ENCODE measurements at regions not wholly inside any gene's neighbourhood (a gene's known extent, or its start where the extent isn't known, plus 50 kb on each side); places are given as distances from the start of the nearest gene placed in this dataset.
A peak's percentile ranks its signal among the peaks of the same experiment; 100 is the strongest.

DNA sequence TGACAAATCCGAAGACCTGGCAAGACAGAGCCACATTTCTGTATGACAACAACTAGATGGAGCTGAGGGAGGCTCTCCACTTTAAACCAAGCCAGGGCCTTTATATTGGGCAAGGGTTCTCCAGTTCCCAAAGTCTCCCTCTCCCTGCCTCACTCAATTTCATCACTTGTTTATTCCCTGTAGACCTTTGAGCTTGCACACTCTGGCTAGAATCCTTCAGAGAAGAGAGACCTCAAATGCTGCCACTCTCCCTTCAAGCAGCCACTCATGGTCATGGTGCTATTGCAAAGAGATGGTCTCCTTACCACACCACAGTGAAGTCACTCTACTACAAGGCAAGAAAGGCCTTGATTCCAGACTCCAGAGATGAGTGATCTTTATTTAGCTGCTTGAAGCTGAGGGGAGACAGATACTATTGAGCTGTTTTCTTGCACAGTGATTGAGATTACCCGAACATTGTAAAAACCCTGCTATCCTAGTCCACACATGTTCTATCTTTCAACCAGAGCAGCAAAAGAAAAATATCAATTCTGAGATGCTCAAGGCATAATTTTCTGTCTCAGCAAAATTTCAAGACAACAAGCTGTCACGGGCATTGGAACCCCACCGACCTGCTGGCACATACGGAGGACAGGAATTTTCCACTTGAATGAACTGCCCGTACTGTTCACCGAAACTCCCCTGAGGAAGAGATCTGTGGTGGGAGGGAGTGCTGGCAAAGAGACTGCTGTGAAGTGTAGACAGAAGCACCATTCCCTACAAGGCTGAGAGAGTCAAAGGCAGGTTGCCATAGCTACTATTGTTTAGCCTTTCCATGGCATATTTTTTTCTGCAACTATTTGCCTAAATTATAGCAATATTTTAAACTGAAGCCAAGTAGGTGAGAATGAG, 81.1 kb downstream of the CDO1 start:
- Histone ChIP-seq H3K4me1 (ENCODE audit: control insufficient read depth in 4 of 4, insufficient read depth in 4 of 4, low read length in 3 of 4) (peaks cover 7 to 68% (median 58%) of the 10 kb centered on the region in 4 donors), H3K4me3 (ENCODE audit: low read depth in 1 of 3, low read length in 3 of 3) (peak overlapping the region in 1 of 3 donors; percentile 8), H3K9me3 (ENCODE audit: control insufficient read depth in 4 of 4, low read length in 3 of 4) (no peaks in the 10 kb centered on the region), H3K36me3 (ENCODE audit: control insufficient read depth in 4 of 4, insufficient read depth in 3 of 4, low read depth in 1 of 4, low read length in 3 of 4) (no peaks in the 10 kb centered on the region), H3K9ac (ENCODE audit: low read depth in 1 of 2, low read length in 2 of 2) (peak overlapping the region in 1 of 2 donors; percentile 32), H3K27me3 (ENCODE audit: control insufficient read depth in 4 of 4, insufficient read depth in 4 of 4, low read length in 3 of 4) (no peaks in the 10 kb centered on the region), H3K27ac (ENCODE audit: low read depth in 1 of 2, low read length in 2 of 2) (peak overlapping the region; percentile 85 to 95)
- WGBS, result 32% methylated on average over 7 of the region's 7 CpGs
- no peak for DNase-seq (ENCODE audit: low spot score)
- TF ChIP-seq HNF4A (conservative IDR thresholded peaks at IDR 0.05) (peak; percentile 80 to 88), SP1 (IDR thresholded peaks at IDR 0.05) (peak; percentile 56), RXRA (IDR thresholded peaks at IDR 0.05) (peak; percentile 32 to 70), EGR1 (IDR thresholded peaks at IDR 0.05; ENCODE audit: low read depth in 2 of 2) (no peak), FOXA2 (IDR thresholded peaks at IDR 0.05) (peak; percentile 61), YY1 (IDR thresholded peaks at IDR 0.05) (peak; percentile 18), NR2F2 (IDR thresholded peaks at IDR 0.05) (no peak), TAF1 (conservative IDR thresholded peaks at IDR 0.05) (no peak), JUND (IDR thresholded peaks at IDR 0.05) (peak in 1 of 2 donors; percentile 60), GABPA (IDR thresholded peaks at IDR 0.05 in 1 of 2, conservative IDR thresholded peaks at IDR 0.05 in 1 of 2) (no peak), FOXA1 (IDR thresholded peaks at IDR 0.05) (peak; percentile 32), HNF4G (IDR thresholded peaks at IDR 0.05) (peak; percentile 62), RAD21 (IDR thresholded peaks at IDR 0.05) (peak; percentile 37 to 41)
- TF ChIP-seq, protein P1, sequence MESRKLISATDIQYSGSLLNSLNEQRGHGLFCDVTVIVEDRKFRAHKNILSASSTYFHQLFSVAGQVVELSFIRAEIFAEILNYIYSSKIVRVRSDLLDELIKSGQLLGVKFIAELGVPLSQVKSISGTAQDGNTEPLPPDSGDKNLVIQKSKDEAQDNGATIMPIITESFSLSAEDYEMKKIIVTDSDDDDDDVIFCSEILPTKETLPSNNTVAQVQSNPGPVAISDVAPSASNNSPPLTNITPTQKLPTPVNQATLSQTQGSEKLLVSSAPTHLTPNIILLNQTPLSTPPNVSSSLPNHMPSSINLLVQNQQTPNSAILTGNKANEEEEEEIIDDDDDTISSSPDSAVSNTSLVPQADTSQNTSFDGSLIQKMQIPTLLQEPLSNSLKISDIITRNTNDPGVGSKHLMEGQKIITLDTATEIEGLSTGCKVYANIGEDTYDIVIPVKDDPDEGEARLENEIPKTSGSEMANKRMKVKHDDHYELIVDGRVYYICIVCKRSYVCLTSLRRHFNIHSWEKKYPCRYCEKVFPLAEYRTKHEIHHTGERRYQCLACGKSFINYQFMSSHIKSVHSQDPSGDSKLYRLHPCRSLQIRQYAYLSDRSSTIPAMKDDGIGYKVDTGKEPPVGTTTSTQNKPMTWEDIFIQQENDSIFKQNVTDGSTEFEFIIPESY (IDR thresholded peaks at IDR 0.05), result peak; percentile 43
- TF ChIP-seq, protein P2, sequence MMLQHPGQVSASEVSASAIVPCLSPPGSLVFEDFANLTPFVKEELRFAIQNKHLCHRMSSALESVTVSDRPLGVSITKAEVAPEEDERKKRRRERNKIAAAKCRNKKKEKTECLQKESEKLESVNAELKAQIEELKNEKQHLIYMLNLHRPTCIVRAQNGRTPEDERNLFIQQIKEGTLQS (IDR thresholded peaks at IDR 0.05), result peak; percentile 67
- TF ChIP-seq, protein P3, sequence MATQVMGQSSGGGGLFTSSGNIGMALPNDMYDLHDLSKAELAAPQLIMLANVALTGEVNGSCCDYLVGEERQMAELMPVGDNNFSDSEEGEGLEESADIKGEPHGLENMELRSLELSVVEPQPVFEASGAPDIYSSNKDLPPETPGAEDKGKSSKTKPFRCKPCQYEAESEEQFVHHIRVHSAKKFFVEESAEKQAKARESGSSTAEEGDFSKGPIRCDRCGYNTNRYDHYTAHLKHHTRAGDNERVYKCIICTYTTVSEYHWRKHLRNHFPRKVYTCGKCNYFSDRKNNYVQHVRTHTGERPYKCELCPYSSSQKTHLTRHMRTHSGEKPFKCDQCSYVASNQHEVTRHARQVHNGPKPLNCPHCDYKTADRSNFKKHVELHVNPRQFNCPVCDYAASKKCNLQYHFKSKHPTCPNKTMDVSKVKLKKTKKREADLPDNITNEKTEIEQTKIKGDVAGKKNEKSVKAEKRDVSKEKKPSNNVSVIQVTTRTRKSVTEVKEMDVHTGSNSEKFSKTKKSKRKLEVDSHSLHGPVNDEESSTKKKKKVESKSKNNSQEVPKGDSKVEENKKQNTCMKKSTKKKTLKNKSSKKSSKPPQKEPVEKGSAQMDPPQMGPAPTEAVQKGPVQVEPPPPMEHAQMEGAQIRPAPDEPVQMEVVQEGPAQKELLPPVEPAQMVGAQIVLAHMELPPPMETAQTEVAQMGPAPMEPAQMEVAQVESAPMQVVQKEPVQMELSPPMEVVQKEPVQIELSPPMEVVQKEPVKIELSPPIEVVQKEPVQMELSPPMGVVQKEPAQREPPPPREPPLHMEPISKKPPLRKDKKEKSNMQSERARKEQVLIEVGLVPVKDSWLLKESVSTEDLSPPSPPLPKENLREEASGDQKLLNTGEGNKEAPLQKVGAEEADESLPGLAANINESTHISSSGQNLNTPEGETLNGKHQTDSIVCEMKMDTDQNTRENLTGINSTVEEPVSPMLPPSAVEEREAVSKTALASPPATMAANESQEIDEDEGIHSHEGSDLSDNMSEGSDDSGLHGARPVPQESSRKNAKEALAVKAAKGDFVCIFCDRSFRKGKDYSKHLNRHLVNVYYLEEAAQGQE (IDR thresholded peaks at IDR 0.05), result peak; percentile 73
- TF ChIP-seq, protein P4, sequence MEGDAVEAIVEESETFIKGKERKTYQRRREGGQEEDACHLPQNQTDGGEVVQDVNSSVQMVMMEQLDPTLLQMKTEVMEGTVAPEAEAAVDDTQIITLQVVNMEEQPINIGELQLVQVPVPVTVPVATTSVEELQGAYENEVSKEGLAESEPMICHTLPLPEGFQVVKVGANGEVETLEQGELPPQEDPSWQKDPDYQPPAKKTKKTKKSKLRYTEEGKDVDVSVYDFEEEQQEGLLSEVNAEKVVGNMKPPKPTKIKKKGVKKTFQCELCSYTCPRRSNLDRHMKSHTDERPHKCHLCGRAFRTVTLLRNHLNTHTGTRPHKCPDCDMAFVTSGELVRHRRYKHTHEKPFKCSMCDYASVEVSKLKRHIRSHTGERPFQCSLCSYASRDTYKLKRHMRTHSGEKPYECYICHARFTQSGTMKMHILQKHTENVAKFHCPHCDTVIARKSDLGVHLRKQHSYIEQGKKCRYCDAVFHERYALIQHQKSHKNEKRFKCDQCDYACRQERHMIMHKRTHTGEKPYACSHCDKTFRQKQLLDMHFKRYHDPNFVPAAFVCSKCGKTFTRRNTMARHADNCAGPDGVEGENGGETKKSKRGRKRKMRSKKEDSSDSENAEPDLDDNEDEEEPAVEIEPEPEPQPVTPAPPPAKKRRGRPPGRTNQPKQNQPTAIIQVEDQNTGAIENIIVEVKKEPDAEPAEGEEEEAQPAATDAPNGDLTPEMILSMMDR (IDR thresholded peaks at IDR 0.05; ENCODE audit: low read depth, low read length, missing input control), result no peak
- TF ChIP-seq, protein P5, sequence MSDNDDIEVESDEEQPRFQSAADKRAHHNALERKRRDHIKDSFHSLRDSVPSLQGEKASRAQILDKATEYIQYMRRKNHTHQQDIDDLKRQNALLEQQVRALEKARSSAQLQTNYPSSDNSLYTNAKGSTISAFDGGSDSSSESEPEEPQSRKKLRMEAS (IDR thresholded peaks at IDR 0.05), result peak; percentile 34
